Esophagus squamous epithelium (tissue), 5 donors: ENCODE measurements at regions not wholly inside any gene's neighbourhood (a gene's known extent, or its start where the extent isn't known, plus 50 kb on each side); places are given as distances from the start of the nearest gene placed in this dataset.

ENCODE experiments used
- DNase-seq: peaks from one replicate; lab custom pipeline; 2025; lab: John Stamatoyannopoulos, UW
- H3K27ac ChIP-seq, 4 donors: fragments of 200-600 bp; sonication (generic); one replicate each; pipeline ENCODE4 v1.5.1; 2016 to 2019; ENCODE audit warnings: mild to moderate bottlenecking in 1 of 4
- H3K27me3 ChIP-seq, 4 donors: fragments of 200-600 bp; sonication (generic); 1 replicate in 3 of 4; 2 replicates in 1 of 4; pipeline versions ENCODE4 v1.5.1 to v1.6.0; 2017 to 2021; ENCODE audit warnings: antibody characterized with exemption in 1 of 4
- H3K36me3 ChIP-seq, 3 donors: fragments of 200-600 bp; sonication (generic); one replicate each; pipeline ENCODE4 v1.5.1; 2016 to 2019
- H3K4me1 ChIP-seq, 3 donors: fragments of 200-600 bp; sonication (generic); one replicate each; pipeline ENCODE4 v1.5.1; 2017 to 2019
- H3K4me3 ChIP-seq, 4 donors: fragments of 200-600 bp; sonication (generic); 1 replicate in 3 of 4; 2 replicates in 1 of 4; pipeline ENCODE4 v1.5.1; 2016 to 2019; ENCODE audit warnings: mild to moderate bottlenecking in 2 of 4, moderate library complexity in 1 of 4
- H3K9me3 ChIP-seq, 3 donors: fragments of 200-600 bp; sonication (generic); one replicate each; pipeline ENCODE4 v1.5.1; 2016 to 2019
- POLR2A ChIP-seq, 4 donors: fragments of 450-650 bp; IDR thresholded peaks; one replicate each; pipeline ENCODE4 v1.6.1; 2017; ENCODE audit warnings: antibody characterized with exemption in 4 of 4, mild to moderate bottlenecking in 4 of 4, moderate library complexity in 3 of 4
- WGBS, 2 donors: methylation state at CpG; one replicate each; pipeline ENCODE4 v1.1.5; 2018; 5-methylcytosine and 5-hydroxymethylcytosine counted together
- intact Hi-C: fragments of 100-400 bp; cut with DNase I; formaldehyde crosslinking; loops from one replicate; pipeline ENCODE4 v1.15.0; 2022
- TF ChIP-seq, protein P1 (sequence below), 6 experiments: fragments of 450-650 bp in 4 of 6; fragments of 200-600 bp in 2 of 6; sonication (generic) in 2 of 6; IDR thresholded peaks; one replicate each; pipeline ENCODE4 v1.5.1; 2016 to 2019; ENCODE audit warnings: antibody characterized with exemption in 6 of 6, mild to moderate bottlenecking in 4 of 6, moderate library complexity in 4 of 6
- donor health status: DM: yes; HTN: yes; CAD: no.

DNA sequence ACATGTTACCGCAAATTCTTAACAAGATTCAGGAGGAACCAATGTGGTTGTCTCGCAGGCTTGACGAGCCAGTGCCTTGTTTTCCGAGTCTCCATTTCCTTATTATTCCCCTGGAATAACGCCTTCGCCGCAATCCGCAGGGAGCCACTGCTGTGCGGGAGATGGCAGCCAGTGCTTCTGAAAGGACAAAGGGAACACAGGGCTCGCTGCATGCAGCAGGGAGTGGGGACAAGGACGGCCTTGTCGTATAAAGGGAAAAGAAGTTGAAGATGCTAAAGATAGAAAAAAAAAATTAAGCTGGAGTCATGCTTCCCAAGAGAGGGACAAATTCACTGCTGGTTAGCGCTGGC is 221.4 kb downstream of the NDUFA10 start:
- DNase-seq = no peak
- Histone ChIP-seq H3K9me3 (no peaks in the 10 kb centered on the region), H3K4me3 (no peak overlapping the region), H3K27me3 (peaks cover 0 to 12% (median 0%) of the 10 kb centered on the region in 4 donors), H3K27ac (no peak overlapping the region), H3K4me1 (no peaks in the 10 kb centered on the region), H3K36me3 (no peaks in the 10 kb centered on the region)
- TF ChIP-seq, protein P1, sequence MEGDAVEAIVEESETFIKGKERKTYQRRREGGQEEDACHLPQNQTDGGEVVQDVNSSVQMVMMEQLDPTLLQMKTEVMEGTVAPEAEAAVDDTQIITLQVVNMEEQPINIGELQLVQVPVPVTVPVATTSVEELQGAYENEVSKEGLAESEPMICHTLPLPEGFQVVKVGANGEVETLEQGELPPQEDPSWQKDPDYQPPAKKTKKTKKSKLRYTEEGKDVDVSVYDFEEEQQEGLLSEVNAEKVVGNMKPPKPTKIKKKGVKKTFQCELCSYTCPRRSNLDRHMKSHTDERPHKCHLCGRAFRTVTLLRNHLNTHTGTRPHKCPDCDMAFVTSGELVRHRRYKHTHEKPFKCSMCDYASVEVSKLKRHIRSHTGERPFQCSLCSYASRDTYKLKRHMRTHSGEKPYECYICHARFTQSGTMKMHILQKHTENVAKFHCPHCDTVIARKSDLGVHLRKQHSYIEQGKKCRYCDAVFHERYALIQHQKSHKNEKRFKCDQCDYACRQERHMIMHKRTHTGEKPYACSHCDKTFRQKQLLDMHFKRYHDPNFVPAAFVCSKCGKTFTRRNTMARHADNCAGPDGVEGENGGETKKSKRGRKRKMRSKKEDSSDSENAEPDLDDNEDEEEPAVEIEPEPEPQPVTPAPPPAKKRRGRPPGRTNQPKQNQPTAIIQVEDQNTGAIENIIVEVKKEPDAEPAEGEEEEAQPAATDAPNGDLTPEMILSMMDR (IDR thresholded peaks at IDR 0.05) = no peak
- no peak for TF ChIP-seq POLR2A (IDR thresholded peaks at IDR 0.05)
- 73 to 85% methylated on average over 7 to 9 of the region's 13 CpGs for WGBS, 2 donors
- intact Hi-C loops = no loop called here

GRCh38 chr2:239803102-239803765 is 221.9 kb downstream of the NDUFA10 start:
- TF ChIP-seq, protein P1 (IDR thresholded peaks at IDR 0.05) = no peak
- no peak for TF ChIP-seq POLR2A (IDR thresholded peaks at IDR 0.05)
- Histone ChIP-seq H3K4me3 (no peak overlapping the region), H3K4me1 (no peaks in the 10 kb centered on the region), H3K9me3 (no peaks in the 10 kb centered on the region), H3K27ac (no peak overlapping the region), H3K36me3 (no peaks in the 10 kb centered on the region), H3K27me3 (peaks cover 0 to 12% (median 0%) of the 10 kb centered on the region in 4 donors)
- 89 to 90% methylated on average over 21 of the region's 21 CpGs for WGBS, 2 donors
- DNase-seq = no peak
- intact Hi-C loops = no loop called here

- Histone ChIP-seq H3K27ac (no peak overlapping the region), H3K9me3 (no peaks in the 10 kb centered on the region), H3K27me3 (peaks cover 0 to 12% (median 0%) of the 10 kb centered on the region in 4 donors), H3K36me3 (no peaks in the 10 kb centered on the region), H3K4me1 (no peaks in the 10 kb centered on the region), H3K4me3 (no peak overlapping the region)
- TF ChIP-seq POLR2A (IDR thresholded peaks at IDR 0.05) = no peak
- TF ChIP-seq, protein P1 (IDR thresholded peaks at IDR 0.05) = no peak
- intact Hi-C loops = no loop called here
- no peak for DNase-seq
- WGBS, 2 donors = 64 to 69% methylated on average over 21 of the region's 21 CpGs
These were observed 222.9 kb downstream of the NDUFA10 start for GRCh38 chr2:239802185-239802649.

DNA sequence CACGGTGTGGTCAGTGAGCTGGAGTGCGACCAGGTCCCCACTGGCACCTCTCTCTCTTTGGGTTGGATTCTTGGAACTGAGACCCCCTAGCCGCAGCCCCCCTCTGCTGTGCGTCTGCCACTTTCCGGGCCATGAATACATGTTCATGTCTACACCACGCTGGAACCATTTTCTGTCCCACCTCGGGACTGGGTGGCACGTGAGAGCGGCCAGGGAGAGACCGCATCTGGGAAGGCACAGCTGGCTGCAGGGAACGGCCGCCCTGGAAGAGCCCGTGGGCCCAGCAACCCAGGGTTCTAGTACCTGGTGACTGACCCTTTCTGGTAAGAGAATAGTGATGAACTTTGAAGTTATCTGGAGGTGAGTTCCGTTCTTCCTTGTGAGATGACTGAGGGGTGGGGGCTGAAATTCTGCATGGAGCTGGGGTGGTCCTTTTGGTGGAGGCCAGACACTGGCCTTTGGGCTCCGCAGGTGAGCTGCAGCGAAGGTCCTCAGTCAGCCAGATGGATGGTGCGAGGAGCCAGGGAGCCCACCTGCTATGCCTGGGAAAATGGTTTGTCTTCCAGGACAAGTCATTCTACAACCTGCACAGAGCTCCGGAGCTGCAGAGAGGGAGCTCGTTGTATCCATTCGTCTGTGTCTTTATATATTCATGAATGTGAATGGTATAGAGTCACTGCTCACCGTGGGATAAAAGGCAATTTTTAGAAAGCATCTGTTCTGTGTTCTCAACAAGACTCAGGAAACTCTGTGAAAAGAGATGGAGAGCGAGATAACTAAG is 223.5 kb downstream of the NDUFA10 start:
- Histone ChIP-seq H3K36me3 (no peaks in the 10 kb centered on the region), H3K27ac (no peak overlapping the region), H3K27me3 (peaks cover 0 to 12% (median 0%) of the 10 kb centered on the region in 4 donors), H3K4me3 (no peak overlapping the region), H3K4me1 (no peaks in the 10 kb centered on the region), H3K9me3 (no peaks in the 10 kb centered on the region)
- intact Hi-C loops = no loop called here
- no peak for DNase-seq
- 53 to 75% methylated on average over 2 to 9 of the region's 22 CpGs for WGBS, 2 donors
- no peak for TF ChIP-seq POLR2A (IDR thresholded peaks at IDR 0.05)
- TF ChIP-seq, protein P1 (IDR thresholded peaks at IDR 0.05) = no peak

DNA sequence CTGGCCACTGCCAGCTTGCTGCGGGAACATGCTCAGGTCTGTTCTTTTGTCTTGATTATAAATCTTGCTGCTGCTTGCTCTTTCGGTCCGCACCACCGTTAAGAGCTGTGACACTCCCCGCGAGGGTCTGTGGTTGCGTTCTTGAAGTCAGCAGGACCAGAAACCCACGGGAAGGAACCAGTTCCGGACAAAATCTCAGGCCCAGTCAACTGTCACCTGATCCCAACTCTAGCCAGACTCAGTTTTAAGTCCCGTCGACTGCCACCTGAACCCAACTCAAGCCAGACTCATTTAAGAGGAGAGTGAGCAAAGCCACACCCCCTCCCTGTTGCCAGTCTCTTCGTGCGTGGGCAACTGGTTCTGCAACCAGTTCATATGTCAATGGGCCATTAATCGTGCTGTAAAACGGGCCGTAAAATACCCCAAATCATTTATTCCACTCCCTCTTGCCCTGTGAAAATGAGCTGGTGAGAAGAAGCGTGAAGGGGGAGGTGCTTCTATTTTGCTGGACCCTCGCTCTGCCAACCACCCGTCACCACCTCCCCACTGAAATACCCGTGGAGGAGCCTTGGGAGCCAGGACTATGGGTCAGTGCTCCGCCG is 224.3 kb downstream of the NDUFA10 start:
- TF ChIP-seq, protein P1 (IDR thresholded peaks at IDR 0.05) = no peak

More for the DNA sequence above, 224.3 kb downstream of the NDUFA10 start:
- Histone ChIP-seq H3K36me3 (no peaks in the 10 kb centered on the region), H3K4me3 (no peak overlapping the region), H3K9me3 (no peaks in the 10 kb centered on the region), H3K4me1 (no peaks in the 10 kb centered on the region), H3K27ac (no peak overlapping the region), H3K27me3 (peaks cover 0 to 12% (median 0%) of the 10 kb centered on the region in 4 donors)
- DNase-seq = no peak
- intact Hi-C loops = no loop called here
- WGBS, 2 donors = 80 to 81% methylated on average over 19 of the region's 22 CpGs
